ENCODE measurements at regions not wholly inside any gene's neighbourhood (a gene's known extent, or its start where the extent isn't known, plus 50 kb on each side); places are given as distances from the start of the nearest gene placed in this dataset.
"Not testable (repeated sequence)": the region's sequence is repeated elsewhere in the genome, so short reads cannot be mapped to it uniquely, and the experiment has no call there.

DNA sequence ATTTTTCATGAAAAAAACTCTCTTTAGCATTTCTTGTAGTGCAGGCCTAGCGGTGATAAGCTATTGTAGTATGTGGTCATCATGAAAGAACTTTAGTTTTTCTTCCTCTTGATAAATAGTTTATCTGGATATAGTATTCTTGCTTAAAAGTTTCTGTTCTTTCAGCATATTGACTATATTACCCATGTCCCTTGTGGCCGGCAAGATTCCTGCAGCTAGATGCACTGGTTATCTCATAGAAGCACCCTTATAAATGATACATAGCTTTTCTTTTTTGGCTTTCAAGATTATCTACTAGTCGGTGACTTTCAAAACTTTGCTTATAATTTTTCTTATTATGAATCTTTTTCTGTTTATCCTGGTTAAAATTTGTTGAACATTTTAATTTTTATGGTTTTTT is 234.8 kb downstream of the ALG10 start:
- H3K9me3 Mint-ChIP-seq (ENCODE audit: low read depth) = peaks cover 30% of the 10 kb centered on the region
- no peak for DNase-seq (ENCODE audit: low spot score)
- no peak for TF ChIP-seq CTCF (IDR thresholded peaks at IDR 0.05)
- no peaks in the 10 kb centered on the region for H3K36me3 Mint-ChIP-seq (ENCODE audit: low read depth)
- H3K27ac Mint-ChIP-seq (ENCODE audit: unreplicated experiment) = no peak overlapping the region
- no peaks in the 10 kb centered on the region for H3K27me3 Mint-ChIP-seq (ENCODE audit: low read depth)
- H3K4me3 Mint-ChIP-seq (ENCODE audit: unreplicated experiment) = no peak overlapping the region
- H3K4me1 Mint-ChIP-seq (ENCODE audit: low read depth) = no peaks in the 10 kb centered on the region

DNA sequence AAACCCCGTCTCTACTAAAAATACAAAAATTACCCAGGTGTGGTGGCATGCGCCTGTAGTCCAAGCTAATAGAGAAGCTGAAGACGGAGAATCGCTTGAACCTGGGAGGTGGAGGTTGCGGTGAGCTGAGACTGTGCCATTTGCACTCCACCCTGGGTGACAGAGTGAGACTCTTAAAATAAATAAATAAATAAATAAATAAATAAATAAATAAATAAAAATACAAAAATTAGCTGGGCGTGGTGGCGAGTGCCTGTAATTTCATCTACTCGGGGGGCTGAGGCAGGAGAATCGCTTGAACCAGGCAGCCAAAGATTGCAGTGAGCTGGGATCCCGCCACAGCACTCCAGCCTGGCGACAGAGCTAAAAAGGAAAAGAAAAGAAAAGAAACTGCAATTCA is 239.8 kb downstream of the ALG10 start:
- H3K36me3 Mint-ChIP-seq (ENCODE audit: low read depth); DNase-seq (ENCODE audit: low spot score); H3K4me3 Mint-ChIP-seq (ENCODE audit: unreplicated experiment); H3K27ac Mint-ChIP-seq (ENCODE audit: unreplicated experiment); H3K4me1 Mint-ChIP-seq (ENCODE audit: low read depth); H3K27me3 Mint-ChIP-seq (ENCODE audit: low read depth): not testable (repeated sequence)
- peaks cover 54% of the 10 kb centered on the region for H3K9me3 Mint-ChIP-seq (ENCODE audit: low read depth)

- DNase-seq (ENCODE audit: low spot score) = no peak
- no peaks in the 10 kb centered on the region for H3K27me3 Mint-ChIP-seq (ENCODE audit: low read depth)
- H3K4me1 Mint-ChIP-seq (ENCODE audit: low read depth) = no peaks in the 10 kb centered on the region
- no peak overlapping the region for H3K27ac Mint-ChIP-seq (ENCODE audit: unreplicated experiment)
- H3K36me3 Mint-ChIP-seq (ENCODE audit: low read depth) = peaks cover 2% of the 10 kb centered on the region
- H3K9me3 Mint-ChIP-seq (ENCODE audit: low read depth) = peaks cover 54% of the 10 kb centered on the region
- TF ChIP-seq CTCF (IDR thresholded peaks at IDR 0.05) = no peak
- H3K4me3 Mint-ChIP-seq (ENCODE audit: unreplicated experiment) = no peak overlapping the region
Measured at GRCh38 chr12:34264110-34264509, 241.8 kb downstream of the ALG10 start.

DNA sequence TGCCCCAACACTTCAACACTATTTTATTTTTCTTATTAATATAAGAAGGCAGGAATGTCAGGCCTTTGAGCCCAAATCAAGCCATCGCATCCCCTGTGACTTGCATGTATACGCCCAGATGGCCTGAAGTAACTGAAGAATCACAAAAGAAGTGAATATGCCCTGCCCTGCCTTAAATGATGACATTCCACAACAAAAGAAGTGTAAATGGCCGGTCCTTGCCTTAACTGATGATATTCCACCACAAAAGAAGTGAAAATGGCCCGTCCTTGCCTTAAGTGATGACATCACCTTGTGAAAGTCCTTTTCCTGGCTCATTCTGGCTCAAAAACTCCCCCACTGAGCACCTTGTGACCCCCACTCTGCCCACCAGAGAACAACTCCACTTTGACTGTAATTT is 251.4 kb downstream of the ALG10 start:
- not testable (repeated sequence) for H3K27ac Mint-ChIP-seq (ENCODE audit: unreplicated experiment); DNase-seq (ENCODE audit: low spot score); H3K4me1 Mint-ChIP-seq (ENCODE audit: low read depth); H3K36me3 Mint-ChIP-seq (ENCODE audit: low read depth); H3K4me3 Mint-ChIP-seq (ENCODE audit: unreplicated experiment); H3K27me3 Mint-ChIP-seq (ENCODE audit: low read depth)
- H3K9me3 Mint-ChIP-seq (ENCODE audit: low read depth) = peaks cover 34% of the 10 kb centered on the region

GRCh38 chr12:34275129-34275528 is 252.8 kb downstream of the ALG10 start:
- Mint-ChIP-seq H3K36me3 (ENCODE audit: low read depth) (no peaks in the 10 kb centered on the region), H3K4me3 (ENCODE audit: unreplicated experiment) (no peak overlapping the region), H3K4me1 (ENCODE audit: low read depth) (no peaks in the 10 kb centered on the region), H3K27me3 (ENCODE audit: low read depth) (no peaks in the 10 kb centered on the region), H3K9me3 (ENCODE audit: low read depth) (peaks cover 35% of the 10 kb centered on the region), H3K27ac (ENCODE audit: unreplicated experiment) (no peak overlapping the region)
- TF ChIP-seq CTCF (IDR thresholded peaks at IDR 0.05) = no peak
- DNase-seq (ENCODE audit: low spot score) = no peak

- Mint-ChIP-seq H3K36me3 (ENCODE audit: low read depth) (peaks cover 2% of the 10 kb centered on the region), H3K4me3 (ENCODE audit: unreplicated experiment) (no peak overlapping the region), H3K27ac (ENCODE audit: unreplicated experiment) (no peak overlapping the region), H3K9me3 (ENCODE audit: low read depth) (peaks cover 52% of the 10 kb centered on the region), H3K27me3 (ENCODE audit: low read depth) (no peaks in the 10 kb centered on the region), H3K4me1 (ENCODE audit: low read depth) (no peaks in the 10 kb centered on the region)
- no peak for TF ChIP-seq CTCF (IDR thresholded peaks at IDR 0.05)
- DNase-seq (ENCODE audit: low spot score) = no peak
Measured at GRCh38 chr12:34286483-34286882, 264.2 kb downstream of the ALG10 start.

Data from chondrocyte (in vitro differentiated cells).